GM12878 (cell line): ENCODE measurements at regions not wholly inside any gene's neighbourhood (a gene's known extent, or its start where the extent isn't known, plus 50 kb on each side); places are given as distances from the start of the nearest gene placed in this dataset.

ENCODE experiments used
- ATAC-seq: fragments of 200-7000 bp; cut with Tn5 transposase; 3 replicates; pipeline ENCODE4 v1.9.1; 2020; ENCODE audit warnings: mild to moderate bottlenecking, moderate library complexity
- BruUV-seq: library from RNA; stranded (reverse); fragments of 400-500 nt; replicated peaks from 2 replicates; lab custom pipeline; 2021; lab: Mats Ljungman, UMichigan
- CTCF ChIA-PET: fragments of 300-600 bp; sonication (Branson Sonifier 250); formaldehyde crosslinking; extraction: SDS; loops from one replicate; lab custom pipeline; 2021; ENCODE audit warnings: inconsistent platforms; lab: Yijun Ruan, JAX
- POLR2A ChIA-PET: fragments of 350-600 bp; formaldehyde crosslinking; extraction: SDS; loops from one replicate; lab custom pipeline; 2021; ENCODE audit warnings: inconsistent platforms; lab: Charles Lee
- RAD21 ChIA-PET: fragments of 300-600 bp; sonication (Branson Sonifier 250); formaldehyde crosslinking; loops from one replicate; lab custom pipeline; 2023; ENCODE audit warnings: antibody characterized with exemption; ENCODE audit not compliant: unreplicated experiment; lab: Charles Lee
- SMC1A ChIA-PET: fragments of 300-600 bp; sonication (Branson Sonifier 250); formaldehyde crosslinking; loops from one replicate; lab custom pipeline; 2023; ENCODE audit not compliant: unreplicated experiment, uncharacterized antibody; lab: Charles Lee
- DNase-seq: peaks from one replicate; pipeline ENCODE4 v3.0.0-alpha.2; 2011; ENCODE audit warnings: low read depth, low spot score
- FAIRE-seq: peaks from 3 replicates; lab custom pipeline; 2011; peaks lifted over from hg19 to GRCh38; lab: Jason Lieb, UNC
- H2AFZ ChIP-seq: 2 replicates; pipeline ENCODE4 v1.6.0; 2011; ENCODE audit warnings: low read depth, low read length, control low read depth; ENCODE audit not compliant: control insufficient read depth
- H3K27ac ChIP-seq: 2 replicates; pipeline ENCODE4 v1.5.1; 2011; ENCODE audit warnings: control low read depth; ENCODE audit not compliant: control insufficient read depth, insufficient read depth
- H3K27me3 ChIP-seq, 2 experiments: replicated peaks in 1 of 2; 2 replicates each; pipeline versions ENCODE4 v1.6.0 to v1.6.1; 2011; ENCODE audit warnings: low read length in 1 of 2; ENCODE audit not compliant: control insufficient read depth in 2 of 2, insufficient read depth in 2 of 2
- H3K36me3 ChIP-seq, 2 experiments: 2 replicates each; pipeline ENCODE4 v1.5.1; 2011; ENCODE audit warnings: low read length in 1 of 2; ENCODE audit not compliant: control insufficient read depth in 2 of 2, insufficient read depth in 2 of 2
- H3K4me1 ChIP-seq: 2 replicates; pipeline ENCODE4 v1.6.1; 2011; ENCODE audit warnings: mild to moderate bottlenecking, low read length, moderate library complexity, mixed read lengths; ENCODE audit not compliant: control insufficient read depth, insufficient read depth
- H3K4me2 ChIP-seq: 2 replicates; pipeline ENCODE4 v1.6.0; 2011; ENCODE audit warnings: control low read depth; ENCODE audit not compliant: control insufficient read depth, insufficient read depth
- H3K4me3 ChIP-seq: fragments of 200-600 bp; sonication (generic); 2 replicates; pipeline ENCODE4 v1.5.1; 2016
- H3K79me2 ChIP-seq: 2 replicates; pipeline ENCODE4 v1.6.0; 2011; ENCODE audit warnings: low read length; ENCODE audit not compliant: control insufficient read depth, insufficient read depth
- H3K9ac ChIP-seq: 2 replicates; pipeline ENCODE4 v1.8.0; 2011; ENCODE audit warnings: low read length, control low read depth, mixed read lengths; ENCODE audit not compliant: control insufficient read depth, insufficient read depth
- H3K9me3 ChIP-seq: replicated peaks from 3 replicates; pipeline ENCODE4 v1.5.1; 2011; ENCODE audit warnings: mild to moderate bottlenecking, low read length; ENCODE audit not compliant: control insufficient read depth, insufficient read depth
- H4K20me1 ChIP-seq: 2 replicates; pipeline ENCODE4 v1.6.0; 2011; ENCODE audit not compliant: control insufficient read depth, insufficient read depth
- ATF3 ChIP-seq: IDR thresholded peaks from 2 replicates; pipeline ENCODE4 v1.6.1; 2011; ENCODE audit warnings: low read depth, mild to moderate bottlenecking, low read length, moderate library complexity, borderline replicate concordance; ENCODE audit errors: extremely low read depth
- BRCA1 ChIP-seq: IDR thresholded peaks from 2 replicates; pipeline ENCODE4 v1.6.1; 2011; ENCODE audit warnings: low read depth, low read length, improper control_type of control experiment
- CBFB ChIP-seq: IDR thresholded peaks from 2 replicates; pipeline ENCODE4 v1.6.1; 2016; ENCODE audit warnings: antibody characterized with exemption, low read depth
- CHD2 ChIP-seq: IDR thresholded peaks from 2 replicates; pipeline ENCODE4 v1.6.1; 2011; ENCODE audit warnings: low read depth, low read length, improper control_type of control experiment, borderline replicate concordance
- ETV6 ChIP-seq, 2 experiments: fragments of 450-650 bp in 1 of 2; IDR thresholded peaks in 1 of 2; conservative IDR thresholded peaks in 1 of 2; 2 replicates each; pipeline ENCODE4 v1.6.1; 2014; ENCODE audit warnings: antibody characterized with exemption in 1 of 2, borderline replicate concordance in 1 of 2, low read depth in 1 of 2, mild to moderate bottlenecking in 1 of 2, moderate library complexity in 1 of 2
- FOS ChIP-seq: IDR thresholded peaks from 3 replicates; pipeline ENCODE4 v1.6.1; 2011; ENCODE audit warnings: borderline replicate concordance; ENCODE audit not compliant: insufficient read length; ENCODE audit errors: extremely low read depth
- HDAC2 ChIP-seq: fragments of 200-600 bp; sonication (generic); IDR thresholded peaks from 2 replicates; pipeline ENCODE4 v1.6.1; 2017
- JUND ChIP-seq: IDR thresholded peaks from 2 replicates; pipeline ENCODE4 v1.6.1; 2012; ENCODE audit warnings: low read depth, mild to moderate bottlenecking, low read length, improper control_type of control experiment, moderate library complexity
- MTA2 ChIP-seq: fragments of 450-650 bp; IDR thresholded peaks from 2 replicates; pipeline ENCODE4 v1.6.1; 2016; ENCODE audit warnings: low read depth, mild to moderate bottlenecking, moderate library complexity
- NR2C1 ChIP-seq: fragments of 450-650 bp; IDR thresholded peaks from 2 replicates; pipeline ENCODE4 v1.6.1; 2017; ENCODE audit warnings: antibody characterized with exemption, mild to moderate bottlenecking, moderate library complexity
- NR2F1 ChIP-seq: fragments of 450-650 bp; conservative IDR thresholded peaks from 2 replicates; pipeline ENCODE4 v1.6.1; 2017; ENCODE audit warnings: mild to moderate bottlenecking
- TARDBP ChIP-seq: IDR thresholded peaks from 2 replicates; pipeline ENCODE4 v1.6.1; 2016; ENCODE audit warnings: borderline replicate concordance
- TBL1XR1 ChIP-seq: IDR thresholded peaks from 2 replicates; pipeline ENCODE4 v1.6.1; 2012; ENCODE audit warnings: low read depth, low read length, improper control_type of control experiment
- TCF3 ChIP-seq: IDR thresholded peaks from 2 replicates; pipeline ENCODE4 v1.6.1; 2012; ENCODE audit warnings: low read depth, mild to moderate bottlenecking, low read length, borderline replicate concordance; ENCODE audit not compliant: insufficient read depth
- WGBS: methylation state at CpG from one replicate; pipeline ENCODE4 v1.1.6; 2016; ENCODE audit warnings: low lambda C conversion rate; ENCODE audit not compliant: insufficient replicate concordance, insufficient coverage; ENCODE audit errors: missing lambda C conversion rate; 5-methylcytosine and 5-hydroxymethylcytosine counted together
- in situ Hi-C: fragments of 300-500 bp; cut with MboI; formaldehyde crosslinking; loops from 9 replicates; pipeline ENCODE4 v1.14.3; 2018; ENCODE audit warnings: mixed read lengths
- intact Hi-C: fragments of 100-400 bp; cut with micrococcal nuclease; formaldehyde crosslinking; loops from one replicate; pipeline ENCODE4 v1.14.2; 2022; ENCODE audit not compliant: unreplicated experiment
- TF ChIP-seq, protein P1 (sequence below): fragments of 150-350 bp; IDR thresholded peaks from 2 replicates; pipeline ENCODE4 v1.6.1; 2014; ENCODE audit warnings: mild to moderate bottlenecking, low read depth, low read length
- TF ChIP-seq, protein P2 (sequence below), 3 experiments: IDR thresholded peaks in 2 of 3; conservative IDR thresholded peaks in 1 of 3; 2 replicates each; pipeline ENCODE4 v1.5.1; 2011; ENCODE audit warnings: low read depth in 3 of 3, low read length in 3 of 3, mild to moderate bottlenecking in 3 of 3, control low read depth in 2 of 3, moderate library complexity in 2 of 3, inconsistent platforms in 1 of 3, mixed read lengths in 1 of 3; ENCODE audit not compliant: control insufficient read depth in 2 of 3, insufficient read depth in 1 of 3; ENCODE audit errors: extremely low read depth in 1 of 3
- TF ChIP-seq, protein P3 (sequence below): fragments of 450-650 bp; formaldehyde crosslinking; IDR thresholded peaks from 2 replicates; pipeline ENCODE4 v1.4.0; 2020; ENCODE audit warnings: mild to moderate bottlenecking, moderate library complexity

- CTCF ChIA-PET: interaction anchor here (0.5 kb wide), 1 partner anchor 70 kb away, joined by 3 read pairs; no protein-coding TSS in a partner anchor
- ATAC-seq (no peak), FAIRE-seq (no peak), DNase-seq (no peak)
- Histone ChIP-seq H3K9me3 (no peaks in the 10 kb centered on the region), H2AFZ (no peak overlapping the region), H3K4me3 (no peak overlapping the region), H3K79me2 (no peaks in the 10 kb centered on the region), H3K27me3 (no peaks in the 10 kb centered on the region), H3K27ac (no peak overlapping the region), H4K20me1 (no peaks in the 10 kb centered on the region), H3K4me2 (no peak overlapping the region), H3K9ac (no peak overlapping the region), H3K36me3 (no peaks in the 10 kb centered on the region), H3K4me1 (no peaks in the 10 kb centered on the region)
- WGBS: 18% methylated on average over 3 of the region's 3 CpGs
- RAD21 ChIA-PET: no interaction called here
- no TSS peak for BruUV-seq
- intact Hi-C loops: no loop called here
- in situ Hi-C loops: no loop called here
- SMC1A ChIA-PET: no interaction called here
- POLR2A ChIA-PET: no interaction called here
- TF ChIP-seq FOS (no peak), CHD2 (no peak), TBL1XR1 (no peak), CBFB (no peak), HDAC2 (no peak), JUND (no peak), ATF3 (no peak), MTA2 (no peak), ETV6 (conservative IDR thresholded peaks at IDR 0.05 in 1 of 2, IDR thresholded peaks at IDR 0.05 in 1 of 2; ENCODE audit: borderline replicate concordance in 1 of 2, low read depth in 1 of 2) (no peak), TCF3 (no peak), TARDBP (no peak), BRCA1 (no peak), NR2C1 (no peak), NR2F1 (no peak)
- TF ChIP-seq, protein P1, sequence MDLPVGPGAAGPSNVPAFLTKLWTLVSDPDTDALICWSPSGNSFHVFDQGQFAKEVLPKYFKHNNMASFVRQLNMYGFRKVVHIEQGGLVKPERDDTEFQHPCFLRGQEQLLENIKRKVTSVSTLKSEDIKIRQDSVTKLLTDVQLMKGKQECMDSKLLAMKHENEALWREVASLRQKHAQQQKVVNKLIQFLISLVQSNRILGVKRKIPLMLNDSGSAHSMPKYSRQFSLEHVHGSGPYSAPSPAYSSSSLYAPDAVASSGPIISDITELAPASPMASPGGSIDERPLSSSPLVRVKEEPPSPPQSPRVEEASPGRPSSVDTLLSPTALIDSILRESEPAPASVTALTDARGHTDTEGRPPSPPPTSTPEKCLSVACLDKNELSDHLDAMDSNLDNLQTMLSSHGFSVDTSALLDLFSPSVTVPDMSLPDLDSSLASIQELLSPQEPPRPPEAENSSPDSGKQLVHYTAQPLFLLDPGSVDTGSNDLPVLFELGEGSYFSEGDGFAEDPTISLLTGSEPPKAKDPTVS: no peak
- TF ChIP-seq, protein P2, sequence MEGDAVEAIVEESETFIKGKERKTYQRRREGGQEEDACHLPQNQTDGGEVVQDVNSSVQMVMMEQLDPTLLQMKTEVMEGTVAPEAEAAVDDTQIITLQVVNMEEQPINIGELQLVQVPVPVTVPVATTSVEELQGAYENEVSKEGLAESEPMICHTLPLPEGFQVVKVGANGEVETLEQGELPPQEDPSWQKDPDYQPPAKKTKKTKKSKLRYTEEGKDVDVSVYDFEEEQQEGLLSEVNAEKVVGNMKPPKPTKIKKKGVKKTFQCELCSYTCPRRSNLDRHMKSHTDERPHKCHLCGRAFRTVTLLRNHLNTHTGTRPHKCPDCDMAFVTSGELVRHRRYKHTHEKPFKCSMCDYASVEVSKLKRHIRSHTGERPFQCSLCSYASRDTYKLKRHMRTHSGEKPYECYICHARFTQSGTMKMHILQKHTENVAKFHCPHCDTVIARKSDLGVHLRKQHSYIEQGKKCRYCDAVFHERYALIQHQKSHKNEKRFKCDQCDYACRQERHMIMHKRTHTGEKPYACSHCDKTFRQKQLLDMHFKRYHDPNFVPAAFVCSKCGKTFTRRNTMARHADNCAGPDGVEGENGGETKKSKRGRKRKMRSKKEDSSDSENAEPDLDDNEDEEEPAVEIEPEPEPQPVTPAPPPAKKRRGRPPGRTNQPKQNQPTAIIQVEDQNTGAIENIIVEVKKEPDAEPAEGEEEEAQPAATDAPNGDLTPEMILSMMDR (IDR thresholded peaks at IDR 0.05 in 2 of 3, conservative IDR thresholded peaks at IDR 0.05 in 1 of 3; ENCODE audit: control insufficient read depth in 2 of 3, extremely low read depth in 1 of 3, insufficient read depth in 1 of 3, low read depth in 3 of 3, low read length in 3 of 3): no peak
- TF ChIP-seq, protein P3, sequence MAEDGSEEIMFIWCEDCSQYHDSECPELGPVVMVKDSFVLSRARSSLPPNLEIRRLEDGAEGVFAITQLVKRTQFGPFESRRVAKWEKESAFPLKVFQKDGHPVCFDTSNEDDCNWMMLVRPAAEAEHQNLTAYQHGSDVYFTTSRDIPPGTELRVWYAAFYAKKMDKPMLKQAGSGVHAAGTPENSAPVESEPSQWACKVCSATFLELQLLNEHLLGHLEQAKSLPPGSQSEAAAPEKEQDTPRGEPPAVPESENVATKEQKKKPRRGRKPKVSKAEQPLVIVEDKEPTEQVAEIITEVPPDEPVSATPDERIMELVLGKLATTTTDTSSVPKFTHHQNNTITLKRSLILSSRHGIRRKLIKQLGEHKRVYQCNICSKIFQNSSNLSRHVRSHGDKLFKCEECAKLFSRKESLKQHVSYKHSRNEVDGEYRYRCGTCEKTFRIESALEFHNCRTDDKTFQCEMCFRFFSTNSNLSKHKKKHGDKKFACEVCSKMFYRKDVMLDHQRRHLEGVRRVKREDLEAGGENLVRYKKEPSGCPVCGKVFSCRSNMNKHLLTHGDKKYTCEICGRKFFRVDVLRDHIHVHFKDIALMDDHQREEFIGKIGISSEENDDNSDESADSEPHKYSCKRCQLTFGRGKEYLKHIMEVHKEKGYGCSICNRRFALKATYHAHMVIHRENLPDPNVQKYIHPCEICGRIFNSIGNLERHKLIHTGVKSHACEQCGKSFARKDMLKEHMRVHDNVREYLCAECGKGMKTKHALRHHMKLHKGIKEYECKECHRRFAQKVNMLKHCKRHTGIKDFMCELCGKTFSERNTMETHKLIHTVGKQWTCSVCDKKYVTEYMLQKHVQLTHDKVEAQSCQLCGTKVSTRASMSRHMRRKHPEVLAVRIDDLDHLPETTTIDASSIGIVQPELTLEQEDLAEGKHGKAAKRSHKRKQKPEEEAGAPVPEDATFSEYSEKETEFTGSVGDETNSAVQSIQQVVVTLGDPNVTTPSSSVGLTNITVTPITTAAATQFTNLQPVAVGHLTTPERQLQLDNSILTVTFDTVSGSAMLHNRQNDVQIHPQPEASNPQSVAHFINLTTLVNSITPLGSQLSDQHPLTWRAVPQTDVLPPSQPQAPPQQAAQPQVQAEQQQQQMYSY: no peak
Measured at GRCh38 chr3:74850381-74850780, 235.9 kb upstream of the CNTN3 start.
